ENCODE measurements at regions not wholly inside any gene's neighbourhood (a gene's known extent, or its start where the extent isn't known, plus 50 kb on each side); places are given as distances from the start of the nearest gene placed in this dataset.

DNA sequence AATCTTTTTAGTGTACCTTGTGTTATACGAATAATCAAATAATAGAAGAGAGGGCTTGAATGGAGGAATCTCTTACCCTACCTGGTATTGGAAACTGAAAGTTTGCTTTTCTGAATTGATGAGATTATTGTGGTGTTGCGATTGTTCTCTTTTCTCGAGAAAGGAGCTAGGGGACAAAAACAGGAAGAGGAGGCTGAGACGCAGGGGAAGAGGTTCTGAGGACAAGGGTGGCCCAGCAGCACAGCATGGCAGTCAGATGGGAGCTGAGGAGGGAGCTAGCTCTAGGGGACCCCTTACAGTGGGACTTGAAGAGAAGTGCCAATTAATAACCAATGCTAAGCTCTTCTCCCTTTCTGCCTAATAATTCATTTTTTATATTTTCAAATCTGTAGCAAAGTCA, 183.3 kb upstream of the DMAC1 start:
- no peak overlapping the region for H3K4me3 Mint-ChIP-seq
- H3K9me3 Mint-ChIP-seq, result no peaks in the 10 kb centered on the region
- TF ChIP-seq, protein P1, sequence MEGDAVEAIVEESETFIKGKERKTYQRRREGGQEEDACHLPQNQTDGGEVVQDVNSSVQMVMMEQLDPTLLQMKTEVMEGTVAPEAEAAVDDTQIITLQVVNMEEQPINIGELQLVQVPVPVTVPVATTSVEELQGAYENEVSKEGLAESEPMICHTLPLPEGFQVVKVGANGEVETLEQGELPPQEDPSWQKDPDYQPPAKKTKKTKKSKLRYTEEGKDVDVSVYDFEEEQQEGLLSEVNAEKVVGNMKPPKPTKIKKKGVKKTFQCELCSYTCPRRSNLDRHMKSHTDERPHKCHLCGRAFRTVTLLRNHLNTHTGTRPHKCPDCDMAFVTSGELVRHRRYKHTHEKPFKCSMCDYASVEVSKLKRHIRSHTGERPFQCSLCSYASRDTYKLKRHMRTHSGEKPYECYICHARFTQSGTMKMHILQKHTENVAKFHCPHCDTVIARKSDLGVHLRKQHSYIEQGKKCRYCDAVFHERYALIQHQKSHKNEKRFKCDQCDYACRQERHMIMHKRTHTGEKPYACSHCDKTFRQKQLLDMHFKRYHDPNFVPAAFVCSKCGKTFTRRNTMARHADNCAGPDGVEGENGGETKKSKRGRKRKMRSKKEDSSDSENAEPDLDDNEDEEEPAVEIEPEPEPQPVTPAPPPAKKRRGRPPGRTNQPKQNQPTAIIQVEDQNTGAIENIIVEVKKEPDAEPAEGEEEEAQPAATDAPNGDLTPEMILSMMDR (conservative IDR thresholded peaks at IDR 0.05), result no peak
- peaks cover 18% of the 10 kb centered on the region for H3K4me1 Mint-ChIP-seq (ENCODE audit: unreplicated experiment)
- DNase-seq (ENCODE audit: extremely low spot score, unreplicated experiment), result no peak
- H3K27me3 Mint-ChIP-seq, result no peaks in the 10 kb centered on the region
- no peaks in the 10 kb centered on the region for H3K36me3 Mint-ChIP-seq
- no peak overlapping the region for H3K27ac Mint-ChIP-seq

DNA sequence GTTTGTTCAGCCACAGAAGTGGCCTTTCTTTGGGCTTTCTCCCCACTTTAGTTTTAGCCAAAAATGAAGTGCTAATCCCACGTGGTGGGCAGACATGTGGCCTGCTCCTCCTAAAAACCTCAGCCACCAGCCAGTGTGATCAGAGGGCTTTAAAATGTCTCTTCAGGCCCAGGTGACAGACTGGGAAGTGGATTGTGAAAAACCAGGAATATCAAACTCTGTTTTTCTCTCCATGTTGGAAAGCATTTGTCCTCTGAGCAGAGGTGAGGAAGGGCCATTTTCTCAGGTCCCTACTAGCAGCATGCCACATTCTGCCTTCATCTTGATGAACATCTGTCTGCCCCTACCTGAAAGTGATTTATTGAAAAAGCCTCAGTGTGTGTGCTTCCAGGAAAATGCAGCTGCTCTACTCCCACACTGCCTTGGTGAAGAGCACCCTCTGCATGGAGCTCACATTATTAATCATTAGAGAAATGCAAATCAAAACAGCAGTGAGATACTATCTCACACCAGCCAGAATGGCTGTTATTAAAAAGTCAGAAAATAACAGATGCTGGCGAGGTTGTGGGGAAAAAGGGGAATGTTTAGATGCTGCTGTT, 181.2 kb upstream of the DMAC1 start:
- H3K4me3 Mint-ChIP-seq, result no peak overlapping the region

DNA sequence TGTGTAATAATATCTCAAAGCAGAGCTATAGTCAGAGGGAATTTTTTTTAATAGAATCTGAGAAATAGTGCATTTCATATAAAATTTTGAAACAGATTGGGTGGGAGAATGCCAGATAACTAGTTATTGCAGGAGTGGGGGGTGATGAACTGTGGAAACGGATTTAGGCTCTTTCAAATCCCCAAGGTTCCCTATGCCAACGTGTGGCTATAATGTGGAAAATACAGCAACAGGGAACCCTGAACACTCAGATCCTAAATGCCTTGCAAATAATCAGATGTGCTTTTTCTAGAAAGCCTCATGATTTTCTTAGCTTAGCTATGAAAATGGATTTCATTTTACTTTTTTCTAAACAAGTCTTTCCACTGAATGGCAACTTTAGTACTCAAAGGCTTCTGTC, 180.5 kb upstream of the DMAC1 start:
- Mint-ChIP-seq H3K4me1 (ENCODE audit: unreplicated experiment) (peaks cover 32% of the 10 kb centered on the region), H3K27ac (no peak overlapping the region), H3K27me3 (no peaks in the 10 kb centered on the region), H3K36me3 (no peaks in the 10 kb centered on the region), H3K4me3 (no peak overlapping the region), H3K9me3 (peaks cover 4% of the 10 kb centered on the region)
- TF ChIP-seq, protein P1 (conservative IDR thresholded peaks at IDR 0.05), result no peak
- no peak for DNase-seq (ENCODE audit: extremely low spot score, unreplicated experiment)

More for the DNA sequence above, 181.2 kb upstream of the DMAC1 start:
- Mint-ChIP-seq H3K27ac (no peak overlapping the region), H3K36me3 (no peaks in the 10 kb centered on the region), H3K27me3 (no peaks in the 10 kb centered on the region), H3K4me1 (ENCODE audit: unreplicated experiment) (peaks cover 32% of the 10 kb centered on the region), H3K9me3 (peaks cover 4% of the 10 kb centered on the region)
- TF ChIP-seq, protein P1 (conservative IDR thresholded peaks at IDR 0.05), result no peak
- DNase-seq (ENCODE audit: extremely low spot score, unreplicated experiment), result no peak

DNA sequence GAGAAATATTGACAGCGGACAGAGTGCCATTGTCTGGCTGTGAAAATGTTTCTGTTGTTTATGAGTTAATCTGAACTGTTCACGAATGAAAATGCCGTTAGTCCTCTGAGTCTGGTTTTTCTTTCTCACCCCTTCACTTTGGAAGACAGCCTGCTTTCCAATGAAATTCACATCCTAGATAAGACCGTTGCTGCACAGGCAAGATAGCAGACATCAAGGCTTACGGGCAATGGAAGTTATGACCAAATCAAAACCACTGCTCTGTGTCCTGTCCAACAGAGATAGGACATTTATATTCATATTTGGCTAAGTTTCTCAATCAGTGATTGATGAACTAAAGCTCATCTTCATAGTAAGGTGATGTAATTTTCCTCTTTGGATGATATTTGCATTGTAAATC, 180.0 kb upstream of the DMAC1 start:
- no peak for DNase-seq (ENCODE audit: extremely low spot score, unreplicated experiment)
- Mint-ChIP-seq H3K36me3 (no peaks in the 10 kb centered on the region), H3K9me3 (peaks cover 4% of the 10 kb centered on the region), H3K27ac (no peak overlapping the region), H3K4me1 (ENCODE audit: unreplicated experiment) (peaks cover 36% of the 10 kb centered on the region), H3K4me3 (no peak overlapping the region), H3K27me3 (no peaks in the 10 kb centered on the region)
- TF ChIP-seq, protein P1 (conservative IDR thresholded peaks at IDR 0.05), result no peak

DNA sequence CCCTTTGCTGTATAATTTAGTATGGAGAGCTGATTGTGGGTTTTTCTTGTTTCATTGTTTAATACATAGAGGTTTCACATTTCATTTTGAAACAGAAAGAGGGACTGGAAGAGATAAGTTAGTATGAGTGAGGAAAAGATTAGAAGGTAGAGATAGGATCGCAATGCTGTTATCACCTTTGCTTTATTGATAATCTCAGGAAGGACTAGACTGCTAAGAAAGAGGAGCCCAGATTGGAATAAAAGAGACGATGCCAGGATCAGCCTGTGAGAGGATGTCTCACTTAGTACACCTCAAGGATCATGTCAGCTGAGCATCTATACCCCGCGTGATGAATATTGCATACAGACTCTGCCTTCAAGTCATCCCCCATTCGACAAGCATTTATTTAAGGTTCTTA, 178.0 kb upstream of the DMAC1 start:
- DNase-seq (ENCODE audit: extremely low spot score, unreplicated experiment), result no peak
- H3K9me3 Mint-ChIP-seq, result peaks cover 4% of the 10 kb centered on the region
- no peak overlapping the region for H3K27ac Mint-ChIP-seq
- H3K4me1 Mint-ChIP-seq (ENCODE audit: unreplicated experiment), result peaks cover 33% of the 10 kb centered on the region
- H3K27me3 Mint-ChIP-seq, result no peaks in the 10 kb centered on the region
- TF ChIP-seq, protein P1 (conservative IDR thresholded peaks at IDR 0.05), result no peak
- H3K4me3 Mint-ChIP-seq, result no peak overlapping the region
- no peaks in the 10 kb centered on the region for H3K36me3 Mint-ChIP-seq

DNA sequence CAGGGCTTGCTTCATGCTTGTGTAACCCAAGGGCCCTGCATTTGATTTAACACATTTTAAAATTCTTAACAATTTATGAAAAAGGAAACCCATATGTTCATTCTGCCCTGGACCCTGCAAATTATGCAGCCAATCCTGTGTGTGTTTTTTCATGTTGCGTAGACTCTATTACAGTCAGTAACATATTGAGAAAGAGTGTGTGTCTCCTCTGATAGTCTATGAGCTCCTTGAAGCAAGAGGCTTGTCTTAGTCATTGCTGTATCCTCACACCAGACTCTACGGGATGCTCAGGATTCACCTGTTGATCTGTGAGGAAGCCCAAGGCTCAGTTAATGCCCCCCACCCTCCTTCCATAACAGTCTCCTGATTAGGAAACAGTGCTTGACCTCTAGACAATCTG, 177.3 kb upstream of the DMAC1 start:
- no peaks in the 10 kb centered on the region for H3K27me3 Mint-ChIP-seq
- H3K4me1 Mint-ChIP-seq (ENCODE audit: unreplicated experiment), result peaks cover 33% of the 10 kb centered on the region
- H3K27ac Mint-ChIP-seq, result no peak overlapping the region
- H3K4me3 Mint-ChIP-seq, result no peak overlapping the region
- H3K36me3 Mint-ChIP-seq, result no peaks in the 10 kb centered on the region
- H3K9me3 Mint-ChIP-seq, result peaks cover 4% of the 10 kb centered on the region
- DNase-seq (ENCODE audit: extremely low spot score, unreplicated experiment), result no peak
- TF ChIP-seq, protein P1 (conservative IDR thresholded peaks at IDR 0.05), result no peak

Data from type B pancreatic cell (in vitro differentiated cells).